ENCODE measurements at regions not wholly inside any gene's neighbourhood (a gene's known extent, or its start where the extent isn't known, plus 50 kb on each side); places are given as distances from the start of the nearest gene placed in this dataset.

DNA sequence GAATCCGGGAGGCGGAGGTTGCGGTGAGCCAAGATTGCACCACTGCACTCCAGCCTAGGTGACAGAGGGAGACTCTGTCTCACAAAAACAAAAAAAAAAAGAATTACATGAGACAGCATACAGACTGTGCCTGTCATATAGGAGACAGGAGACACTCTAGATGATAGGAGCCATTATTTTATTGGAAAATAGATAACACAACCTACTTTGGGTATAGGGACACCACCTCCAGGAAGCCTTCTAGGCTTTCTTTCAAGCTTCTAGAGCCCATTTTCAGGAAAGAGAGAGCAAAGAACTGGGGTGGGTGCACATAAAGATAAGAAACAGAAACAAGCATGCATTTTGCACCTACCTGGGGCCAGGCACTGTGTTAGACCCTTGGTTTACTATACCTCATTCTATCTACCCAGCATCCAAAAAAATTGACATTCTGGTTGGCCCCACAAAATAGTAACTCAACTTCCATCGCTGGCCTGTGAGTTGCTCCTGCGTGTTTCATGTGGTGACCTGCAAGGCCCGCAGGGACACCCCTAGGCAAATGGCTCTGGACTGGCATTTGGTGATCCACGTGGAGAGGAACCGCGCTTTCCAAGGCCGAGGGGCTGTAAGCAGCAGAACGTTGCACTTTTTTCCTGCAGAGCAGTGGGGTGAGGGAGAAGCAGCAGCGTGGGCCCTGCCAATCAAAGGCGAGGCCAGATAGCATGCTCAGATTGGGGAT, 57.1 kb upstream of the CACUL1 start:
- TF ChIP-seq, protein P1, sequence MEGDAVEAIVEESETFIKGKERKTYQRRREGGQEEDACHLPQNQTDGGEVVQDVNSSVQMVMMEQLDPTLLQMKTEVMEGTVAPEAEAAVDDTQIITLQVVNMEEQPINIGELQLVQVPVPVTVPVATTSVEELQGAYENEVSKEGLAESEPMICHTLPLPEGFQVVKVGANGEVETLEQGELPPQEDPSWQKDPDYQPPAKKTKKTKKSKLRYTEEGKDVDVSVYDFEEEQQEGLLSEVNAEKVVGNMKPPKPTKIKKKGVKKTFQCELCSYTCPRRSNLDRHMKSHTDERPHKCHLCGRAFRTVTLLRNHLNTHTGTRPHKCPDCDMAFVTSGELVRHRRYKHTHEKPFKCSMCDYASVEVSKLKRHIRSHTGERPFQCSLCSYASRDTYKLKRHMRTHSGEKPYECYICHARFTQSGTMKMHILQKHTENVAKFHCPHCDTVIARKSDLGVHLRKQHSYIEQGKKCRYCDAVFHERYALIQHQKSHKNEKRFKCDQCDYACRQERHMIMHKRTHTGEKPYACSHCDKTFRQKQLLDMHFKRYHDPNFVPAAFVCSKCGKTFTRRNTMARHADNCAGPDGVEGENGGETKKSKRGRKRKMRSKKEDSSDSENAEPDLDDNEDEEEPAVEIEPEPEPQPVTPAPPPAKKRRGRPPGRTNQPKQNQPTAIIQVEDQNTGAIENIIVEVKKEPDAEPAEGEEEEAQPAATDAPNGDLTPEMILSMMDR (IDR thresholded peaks at IDR 0.05; ENCODE audit: low read depth, low read length, missing input control) = no peak
- TF ChIP-seq, protein P2, sequence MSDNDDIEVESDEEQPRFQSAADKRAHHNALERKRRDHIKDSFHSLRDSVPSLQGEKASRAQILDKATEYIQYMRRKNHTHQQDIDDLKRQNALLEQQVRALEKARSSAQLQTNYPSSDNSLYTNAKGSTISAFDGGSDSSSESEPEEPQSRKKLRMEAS (IDR thresholded peaks at IDR 0.05) = no peak
- no peak for TF ChIP-seq GABPA (IDR thresholded peaks at IDR 0.05 in 1 of 2, conservative IDR thresholded peaks at IDR 0.05 in 1 of 2)
- TF ChIP-seq YY1 (IDR thresholded peaks at IDR 0.05) = no peak
- TF ChIP-seq, protein P3, sequence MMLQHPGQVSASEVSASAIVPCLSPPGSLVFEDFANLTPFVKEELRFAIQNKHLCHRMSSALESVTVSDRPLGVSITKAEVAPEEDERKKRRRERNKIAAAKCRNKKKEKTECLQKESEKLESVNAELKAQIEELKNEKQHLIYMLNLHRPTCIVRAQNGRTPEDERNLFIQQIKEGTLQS (IDR thresholded peaks at IDR 0.05) = no peak
